NCI-H1048 (cell line): ENCODE measurements at regions not wholly inside any gene's neighbourhood (a gene's known extent, or its start where the extent isn't known, plus 50 kb on each side); places are given as distances from the start of the nearest gene placed in this dataset.

Experiments
- DNase-seq: peaks from one replicate; lab custom pipeline; 2025; lab: John Stamatoyannopoulos, UW

GRCh38 chr13:105979131-105980011, 556.1 kb downstream of the EFNB2 start:
- no peak for DNase-seq

- no peak for DNase-seq
Observed at GRCh38 chr13:105974380-105974779, 561.1 kb downstream of the EFNB2 start.

GRCh38 chr13:105972811-105973590, 562.5 kb downstream of the EFNB2 start:
- DNase-seq = no peak

GRCh38 chr13:105972306-105972721, 563.1 kb downstream of the EFNB2 start:
- DNase-seq = no peak

- no peak for DNase-seq
Observed at GRCh38 chr13:105971738-105972137, 563.7 kb downstream of the EFNB2 start.

GRCh38 chr13:105971312-105971711, 564.1 kb downstream of the EFNB2 start:
- no peak for DNase-seq

- no peak for DNase-seq
Observed at GRCh38 chr13:105969761-105970160, 565.7 kb downstream of the EFNB2 start.

- DNase-seq = no peak
Observed at GRCh38 chr13:105965910-105966309, 569.6 kb downstream of the EFNB2 start.

GRCh38 chr13:105962080-105962479, 573.4 kb downstream of the EFNB2 start:
- DNase-seq = no peak

- no peak for DNase-seq
Observed at GRCh38 chr13:105961438-105961837, 574.0 kb downstream of the EFNB2 start.

GRCh38 chr13:105960326-105960725, 575.1 kb downstream of the EFNB2 start:
- DNase-seq = no peak

GRCh38 chr13:105959876-105960275, 575.6 kb downstream of the EFNB2 start:
- no peak for DNase-seq

- no peak for DNase-seq
Observed at GRCh38 chr13:105957769-105958438, 577.6 kb downstream of the EFNB2 start.

- no peak for DNase-seq
Observed at GRCh38 chr13:105956921-105957320, 578.5 kb downstream of the EFNB2 start.

GRCh38 chr13:105952973-105953290, 582.5 kb downstream of the EFNB2 start:
- DNase-seq = no peak

GRCh38 chr13:105952233-105952972, 583.1 kb downstream of the EFNB2 start:
- DNase-seq = no peak

GRCh38 chr13:105948143-105948542, 587.3 kb downstream of the EFNB2 start:
- no peak for DNase-seq

GRCh38 chr13:105940882-105941281, 594.6 kb downstream of the EFNB2 start:
- no peak for DNase-seq

GRCh38 chr13:105937451-105937850, 598.0 kb downstream of the EFNB2 start:
- DNase-seq = no peak

- DNase-seq = no peak
Observed at GRCh38 chr13:105936816-105937215, 598.6 kb downstream of the EFNB2 start.

- no peak for DNase-seq
Observed at GRCh38 chr13:105929505-105929904, 606.0 kb downstream of the EFNB2 start.

GRCh38 chr13:105928901-105929300, 606.6 kb downstream of the EFNB2 start:
- DNase-seq = no peak
